22Rv1 (cell line): ENCODE measurements at regions not wholly inside any gene's neighbourhood (a gene's known extent, or its start where the extent isn't known, plus 50 kb on each side); places are given as distances from the start of the nearest gene placed in this dataset.

Experiments
- CTCF ChIP-seq: fragments of 450-650 bp; IDR thresholded peaks from 2 replicates; pipeline ENCODE4 v1.5.1; 2017; ENCODE audit warnings: mild to moderate bottlenecking
- ZFX ChIP-seq: fragments of 450-650 bp; IDR thresholded peaks from 2 replicates; pipeline ENCODE4 v1.6.1; 2017; ENCODE audit warnings: antibody characterized with exemption, borderline replicate concordance

- no peak for TF ChIP-seq CTCF
- no peak for TF ChIP-seq ZFX
Measured at GRCh38 chr18:39589496-39589895, 2023.9 kb upstream of the CELF4 start.
